ENCODE measurements at regions not wholly inside any gene's neighbourhood (a gene's known extent, or its start where the extent isn't known, plus 50 kb on each side); places are given as distances from the start of the nearest gene placed in this dataset.

- H3K27me3 ChIP-seq, result no peaks in the 10 kb centered on the region
- peak; percentile 12 for DNase-seq
- H3K4me3 ChIP-seq, result no peak overlapping the region
- H3K9ac ChIP-seq (ENCODE audit: low read depth in 2 of 2, low read length in 2 of 2), result no peak overlapping the region
- TF ChIP-seq, protein P1, sequence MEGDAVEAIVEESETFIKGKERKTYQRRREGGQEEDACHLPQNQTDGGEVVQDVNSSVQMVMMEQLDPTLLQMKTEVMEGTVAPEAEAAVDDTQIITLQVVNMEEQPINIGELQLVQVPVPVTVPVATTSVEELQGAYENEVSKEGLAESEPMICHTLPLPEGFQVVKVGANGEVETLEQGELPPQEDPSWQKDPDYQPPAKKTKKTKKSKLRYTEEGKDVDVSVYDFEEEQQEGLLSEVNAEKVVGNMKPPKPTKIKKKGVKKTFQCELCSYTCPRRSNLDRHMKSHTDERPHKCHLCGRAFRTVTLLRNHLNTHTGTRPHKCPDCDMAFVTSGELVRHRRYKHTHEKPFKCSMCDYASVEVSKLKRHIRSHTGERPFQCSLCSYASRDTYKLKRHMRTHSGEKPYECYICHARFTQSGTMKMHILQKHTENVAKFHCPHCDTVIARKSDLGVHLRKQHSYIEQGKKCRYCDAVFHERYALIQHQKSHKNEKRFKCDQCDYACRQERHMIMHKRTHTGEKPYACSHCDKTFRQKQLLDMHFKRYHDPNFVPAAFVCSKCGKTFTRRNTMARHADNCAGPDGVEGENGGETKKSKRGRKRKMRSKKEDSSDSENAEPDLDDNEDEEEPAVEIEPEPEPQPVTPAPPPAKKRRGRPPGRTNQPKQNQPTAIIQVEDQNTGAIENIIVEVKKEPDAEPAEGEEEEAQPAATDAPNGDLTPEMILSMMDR (IDR thresholded peaks at IDR 0.05), result no peak
- intact Hi-C loops (cut with DNase I), result no loop called here
- no peak overlapping the region for H3K27ac ChIP-seq
- no peaks in the 10 kb centered on the region for H3K4me1 ChIP-seq
- H3K36me3 ChIP-seq, result no peaks in the 10 kb centered on the region
- H3K9me3 ChIP-seq, result no peaks in the 10 kb centered on the region
Observed at GRCh38 chr2:861655-862354, 88.8 kb upstream of the SNTG2 start.

DNA sequence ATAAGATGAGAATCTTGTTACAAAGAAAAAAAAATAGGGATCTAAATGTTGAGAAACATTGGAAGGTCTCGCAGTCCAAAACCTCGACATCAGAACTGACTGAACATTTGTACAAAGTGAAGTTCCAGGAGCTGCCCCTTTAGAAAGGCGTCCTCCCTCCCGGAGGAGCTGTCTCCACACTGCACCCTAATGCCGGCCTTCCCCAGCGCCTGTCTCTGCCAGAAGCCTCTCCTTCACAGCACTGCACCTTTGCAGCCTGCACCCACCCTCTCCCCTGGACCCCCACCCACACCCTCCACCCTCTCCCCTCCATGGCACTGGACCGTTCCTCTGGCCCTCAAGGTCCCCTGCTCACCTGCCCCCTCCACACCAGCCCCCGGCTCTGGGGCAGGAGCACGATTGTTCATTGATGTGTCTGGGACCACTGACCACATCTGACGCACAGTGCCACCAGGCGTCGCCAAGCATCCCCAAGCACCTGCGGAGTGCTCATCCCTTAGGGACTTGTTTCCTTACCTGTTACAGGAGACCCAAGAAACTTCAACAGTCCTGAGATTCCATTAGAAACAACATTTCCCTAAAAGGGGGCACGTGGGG is 90.3 kb upstream of the SNTG2 start:
- no peaks in the 10 kb centered on the region for H3K27me3 ChIP-seq
- no peak overlapping the region for H3K4me3 ChIP-seq
- intact Hi-C loops (cut with DNase I), result no loop called here
- no peaks in the 10 kb centered on the region for H3K4me1 ChIP-seq
- TF ChIP-seq, protein P1 (IDR thresholded peaks at IDR 0.05), result no peak
- no peak overlapping the region for H3K27ac ChIP-seq
- no peaks in the 10 kb centered on the region for H3K36me3 ChIP-seq
- H3K9ac ChIP-seq (ENCODE audit: low read depth in 2 of 2, low read length in 2 of 2), result no peak overlapping the region
- no peak for DNase-seq
- no peaks in the 10 kb centered on the region for H3K9me3 ChIP-seq

- TF ChIP-seq, protein P1 (IDR thresholded peaks at IDR 0.05), result no peak
- intact Hi-C loops (cut with DNase I), result loop anchor here (10.0 kb wide), 1 partner anchor 286 kb away; no protein-coding TSS in a partner anchor
- Histone ChIP-seq H3K27me3 (no peaks in the 10 kb centered on the region), H3K27ac (no peak overlapping the region), H3K9ac (ENCODE audit: low read depth in 2 of 2, low read length in 2 of 2) (no peak overlapping the region), H3K9me3 (no peaks in the 10 kb centered on the region), H3K4me3 (no peak overlapping the region), H3K36me3 (no peaks in the 10 kb centered on the region), H3K4me1 (no peaks in the 10 kb centered on the region)
- no peak for DNase-seq
Observed at GRCh38 chr2:858646-859045, 92.0 kb upstream of the SNTG2 start.

GRCh38 chr2:857937-858336 is 92.7 kb upstream of the SNTG2 start:
- intact Hi-C loops (cut with DNase I), result loop anchor here (10.0 kb wide), 1 partner anchor 287 kb away; no protein-coding TSS in a partner anchor

DNA sequence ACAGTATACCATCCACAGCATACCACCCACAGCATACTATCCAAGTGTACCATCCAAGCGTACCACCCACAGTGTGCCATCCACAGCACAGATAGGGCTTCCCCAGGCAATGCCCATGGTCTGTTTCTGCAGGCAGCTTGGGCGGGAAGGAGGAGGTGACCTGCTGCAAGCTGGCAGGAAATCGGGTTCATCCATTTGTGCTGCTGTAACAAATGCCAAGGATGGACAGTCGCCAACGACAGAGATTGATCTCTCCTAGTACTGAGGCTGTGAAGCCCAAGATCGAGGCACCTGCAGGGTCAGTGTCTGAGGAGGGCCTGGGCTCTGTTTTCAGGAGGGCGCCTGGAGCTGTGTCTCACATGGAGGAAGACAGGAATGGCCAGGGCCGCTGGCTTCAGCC is 93.6 kb upstream of the SNTG2 start:
- Histone ChIP-seq H3K27me3 (no peaks in the 10 kb centered on the region), H3K9me3 (no peaks in the 10 kb centered on the region), H3K9ac (ENCODE audit: low read depth in 2 of 2, low read length in 2 of 2) (no peak overlapping the region), H3K36me3 (no peaks in the 10 kb centered on the region), H3K27ac (no peak overlapping the region), H3K4me1 (no peaks in the 10 kb centered on the region), H3K4me3 (no peak overlapping the region)
- TF ChIP-seq, protein P1 (IDR thresholded peaks at IDR 0.05), result no peak
- intact Hi-C loops (cut with DNase I), result loop anchor here (10.0 kb wide), 1 partner anchor 288 kb away; no protein-coding TSS in a partner anchor
- no peak for DNase-seq

More at GRCh38 chr2:857937-858336, 92.7 kb upstream of the SNTG2 start:
- no peak overlapping the region for H3K4me3 ChIP-seq
- no peak overlapping the region for H3K9ac ChIP-seq (ENCODE audit: low read depth in 2 of 2, low read length in 2 of 2)
- no peak for DNase-seq
- H3K9me3 ChIP-seq, result no peaks in the 10 kb centered on the region
- H3K27ac ChIP-seq, result no peak overlapping the region
- TF ChIP-seq, protein P1 (IDR thresholded peaks at IDR 0.05), result no peak
- H3K27me3 ChIP-seq, result no peaks in the 10 kb centered on the region
- no peaks in the 10 kb centered on the region for H3K4me1 ChIP-seq
- H3K36me3 ChIP-seq, result no peaks in the 10 kb centered on the region
